ENCODE measurements at regions not wholly inside any gene's neighbourhood (a gene's known extent, or its start where the extent isn't known, plus 50 kb on each side); places are given as distances from the start of the nearest gene placed in this dataset.

DNA sequence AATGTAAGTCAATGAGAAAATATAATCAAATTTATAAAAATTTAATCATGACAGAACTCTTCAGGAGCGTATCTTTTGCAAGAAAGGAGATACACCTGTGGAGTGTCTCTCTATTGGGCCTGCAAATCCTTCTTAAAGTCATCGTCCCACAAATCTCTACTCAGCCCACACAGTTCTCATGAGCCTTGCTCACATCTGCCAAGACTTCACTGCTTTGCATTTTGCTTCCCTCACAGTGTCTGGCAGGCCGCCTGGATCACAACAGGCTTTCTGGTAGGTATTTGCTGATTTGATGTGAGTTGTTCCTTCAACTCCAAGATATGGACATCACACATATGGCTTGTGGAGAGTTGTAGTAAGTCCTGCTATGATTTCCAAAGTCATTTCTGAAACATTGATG is 183.1 kb upstream of the ARX start:
- no peak for TF ChIP-seq CTCF (conservative IDR thresholded peaks at IDR 0.05 in 1 of 2, IDR thresholded peaks at IDR 0.05 in 1 of 2; ENCODE audit: extremely low read depth in 1 of 2, insufficient read depth in 1 of 2, low read depth in 1 of 2, low read length in 2 of 2)
- no peak for TF ChIP-seq EZH2 (IDR thresholded peaks at IDR 0.05; ENCODE audit: borderline replicate concordance, low read length)
